ENCODE measurements at regions not wholly inside any gene's neighbourhood (a gene's known extent, or its start where the extent isn't known, plus 50 kb on each side); places are given as distances from the start of the nearest gene placed in this dataset.

DNA sequence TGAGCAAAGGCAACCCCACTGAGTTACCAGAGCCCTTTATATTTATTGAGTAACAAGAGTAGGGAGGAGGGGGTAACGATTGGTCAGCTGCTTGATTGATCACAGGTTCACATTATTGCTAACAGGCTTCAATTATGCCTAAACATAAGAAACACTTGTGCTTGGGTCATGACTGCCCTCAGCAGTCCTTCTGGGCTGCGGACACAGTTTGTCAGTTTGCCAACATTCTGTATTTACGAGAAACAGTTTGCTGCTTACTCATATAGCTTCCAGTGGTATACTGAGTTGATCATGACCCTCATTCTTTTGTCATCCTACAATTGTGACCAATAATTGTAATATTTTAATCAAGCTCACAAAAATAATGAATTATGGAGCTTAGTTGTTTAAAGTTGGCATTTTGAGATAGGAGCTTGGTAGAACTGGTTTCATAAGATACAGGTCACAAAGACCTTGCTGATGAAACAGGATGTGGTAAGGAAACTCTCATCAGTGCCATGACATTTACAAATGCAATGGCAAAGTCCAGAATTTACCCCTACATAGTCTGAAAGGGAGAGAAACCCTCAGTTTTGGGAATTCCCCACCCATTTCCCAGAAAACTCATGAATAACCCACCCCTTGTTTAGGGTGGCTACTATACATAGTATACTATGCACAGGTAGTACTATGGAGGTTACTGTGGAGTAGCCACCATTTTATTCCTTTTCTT is 1421.0 kb upstream of the FLRT2 start:
- TF ChIP-seq FOXK2 (IDR thresholded peaks at IDR 0.05) (no peak), SP1 (IDR thresholded peaks at IDR 0.05) (no peak), HDGF (IDR thresholded peaks at IDR 0.05; ENCODE audit: borderline replicate concordance) (no peak), TARDBP (IDR thresholded peaks at IDR 0.05) (no peak)
- TF ChIP-seq, protein P1, sequence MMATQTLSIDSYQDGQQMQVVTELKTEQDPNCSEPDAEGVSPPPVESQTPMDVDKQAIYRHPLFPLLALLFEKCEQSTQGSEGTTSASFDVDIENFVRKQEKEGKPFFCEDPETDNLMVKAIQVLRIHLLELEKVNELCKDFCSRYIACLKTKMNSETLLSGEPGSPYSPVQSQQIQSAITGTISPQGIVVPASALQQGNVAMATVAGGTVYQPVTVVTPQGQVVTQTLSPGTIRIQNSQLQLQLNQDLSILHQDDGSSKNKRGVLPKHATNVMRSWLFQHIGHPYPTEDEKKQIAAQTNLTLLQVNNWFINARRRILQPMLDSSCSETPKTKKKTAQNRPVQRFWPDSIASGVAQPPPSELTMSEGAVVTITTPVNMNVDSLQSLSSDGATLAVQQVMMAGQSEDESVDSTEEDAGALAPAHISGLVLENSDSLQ (IDR thresholded peaks at IDR 0.05), result no peak
